HEK293T (cell line): ENCODE measurements at regions not wholly inside any gene's neighbourhood (a gene's known extent, or its start where the extent isn't known, plus 50 kb on each side); places are given as distances from the start of the nearest gene placed in this dataset.

Experiments used
- CTCF ChIA-PET: fragments of 350-600 bp; formaldehyde crosslinking; extraction: SDS; loops from one replicate; lab custom pipeline; 2021; ENCODE audit warnings: antibody characterized with exemption, inconsistent platforms; lab: Yijun Ruan, JAX
- POLR2A ChIA-PET: fragments of 350-600 bp; formaldehyde crosslinking; extraction: SDS; loops from one replicate; lab custom pipeline; 2020; ENCODE audit warnings: antibody characterized with exemption, inconsistent platforms; lab: Yijun Ruan, JAX
- DNase-seq: peaks from one replicate; pipeline ENCODE4 v3.0.0; 2012; ENCODE audit warnings: mixed read lengths; ENCODE audit errors: extremely low spot score
- ARNT ChIP-seq: fragments of 450-650 bp; IDR thresholded peaks from 2 replicates; pipeline ENCODE4 v1.6.1; 2017; ENCODE audit warnings: mild to moderate bottlenecking
- BHLHE40 ChIP-seq: fragments of 450-650 bp; IDR thresholded peaks from 2 replicates; pipeline ENCODE4 v1.6.1; 2016; ENCODE audit warnings: mild to moderate bottlenecking, moderate library complexity, borderline replicate concordance
- CTBP1 ChIP-seq: fragments of 450-650 bp; IDR thresholded peaks from 2 replicates; pipeline ENCODE4 v1.6.1; 2016; ENCODE audit warnings: borderline replicate concordance
- ELF4 ChIP-seq: fragments of 450-650 bp; IDR thresholded peaks from 2 replicates; pipeline ENCODE4 v1.6.1; 2017; ENCODE audit warnings: antibody characterized with exemption
- FOXA1 ChIP-seq: fragments of 450-650 bp; IDR thresholded peaks from 2 replicates; pipeline ENCODE4 v1.6.1; 2016; ENCODE audit warnings: mild to moderate bottlenecking
- FOXK2 ChIP-seq: fragments of 450-650 bp; IDR thresholded peaks from 2 replicates; pipeline ENCODE4 v1.6.1; 2016; ENCODE audit warnings: mild to moderate bottlenecking
- FOXM1 ChIP-seq: fragments of 450-650 bp; IDR thresholded peaks from 2 replicates; pipeline ENCODE4 v1.6.1; 2017; ENCODE audit warnings: mild to moderate bottlenecking, borderline replicate concordance
- HDGF ChIP-seq: fragments of 450-650 bp; IDR thresholded peaks from 2 replicates; pipeline ENCODE4 v1.6.1; 2017; ENCODE audit warnings: antibody characterized with exemption, borderline replicate concordance
- L3MBTL2 ChIP-seq: fragments of 450-650 bp; conservative IDR thresholded peaks from 2 replicates; pipeline ENCODE4 v1.6.1; 2016; ENCODE audit warnings: mild to moderate bottlenecking
- LEF1 ChIP-seq: fragments of 450-650 bp; IDR thresholded peaks from 2 replicates; pipeline ENCODE4 v1.6.1; 2017; ENCODE audit warnings: mild to moderate bottlenecking, borderline replicate concordance
- NFRKB ChIP-seq: fragments of 450-650 bp; IDR thresholded peaks from 2 replicates; pipeline ENCODE4 v1.6.1; 2016; ENCODE audit warnings: mild to moderate bottlenecking, moderate library complexity
- SP1 ChIP-seq: fragments of 450-650 bp; IDR thresholded peaks from 2 replicates; pipeline ENCODE4 v1.6.1; 2017
- SUZ12 ChIP-seq: fragments of 450-650 bp; IDR thresholded peaks from 2 replicates; pipeline ENCODE4 v1.6.1; 2016; ENCODE audit warnings: mild to moderate bottlenecking
- TARDBP ChIP-seq: fragments of 450-650 bp; IDR thresholded peaks from 2 replicates; pipeline ENCODE4 v1.6.1; 2016
- ZNF384 ChIP-seq: fragments of 450-650 bp; IDR thresholded peaks from 2 replicates; pipeline ENCODE4 v1.6.1; 2016
- TF ChIP-seq, protein P1 (sequence below): fragments of 450-650 bp; IDR thresholded peaks from 2 replicates; pipeline ENCODE4 v1.6.1; 2016

DNA sequence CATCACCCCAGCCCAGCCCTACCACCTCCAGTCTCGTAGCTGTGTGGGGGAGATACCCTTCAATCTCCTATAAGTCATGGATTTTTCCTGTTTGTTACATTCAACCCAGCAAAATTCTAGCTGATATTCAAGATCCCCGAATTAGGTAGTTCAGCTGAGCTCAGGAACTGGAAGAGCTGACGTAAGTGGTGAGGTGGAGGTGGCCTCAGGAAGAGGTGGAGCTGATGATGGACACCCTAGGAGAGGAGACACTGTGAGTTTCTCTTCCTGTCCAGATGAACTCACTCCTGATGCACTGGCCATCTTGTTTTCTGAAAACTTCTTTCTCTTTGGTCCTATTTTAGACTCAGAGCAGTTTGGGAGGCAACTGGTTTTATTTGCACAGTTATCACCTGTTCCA lies 90.5 kb upstream of the PITRM1 start:
- ChIA-PET CTCF (no interaction called here), POLR2A (no interaction called here)
- TF ChIP-seq ZNF384 (no peak), FOXK2 (no peak), FOXA1 (no peak), FOXM1 (no peak), L3MBTL2 (no peak), SP1 (no peak), CTBP1 (no peak), NFRKB (no peak), TARDBP (no peak), HDGF (no peak), LEF1 (no peak), ELF4 (no peak), ARNT (no peak), SUZ12 (no peak), BHLHE40 (no peak)
- TF ChIP-seq, protein P1, sequence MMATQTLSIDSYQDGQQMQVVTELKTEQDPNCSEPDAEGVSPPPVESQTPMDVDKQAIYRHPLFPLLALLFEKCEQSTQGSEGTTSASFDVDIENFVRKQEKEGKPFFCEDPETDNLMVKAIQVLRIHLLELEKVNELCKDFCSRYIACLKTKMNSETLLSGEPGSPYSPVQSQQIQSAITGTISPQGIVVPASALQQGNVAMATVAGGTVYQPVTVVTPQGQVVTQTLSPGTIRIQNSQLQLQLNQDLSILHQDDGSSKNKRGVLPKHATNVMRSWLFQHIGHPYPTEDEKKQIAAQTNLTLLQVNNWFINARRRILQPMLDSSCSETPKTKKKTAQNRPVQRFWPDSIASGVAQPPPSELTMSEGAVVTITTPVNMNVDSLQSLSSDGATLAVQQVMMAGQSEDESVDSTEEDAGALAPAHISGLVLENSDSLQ: no peak
- DNase-seq: no peak

DNA sequence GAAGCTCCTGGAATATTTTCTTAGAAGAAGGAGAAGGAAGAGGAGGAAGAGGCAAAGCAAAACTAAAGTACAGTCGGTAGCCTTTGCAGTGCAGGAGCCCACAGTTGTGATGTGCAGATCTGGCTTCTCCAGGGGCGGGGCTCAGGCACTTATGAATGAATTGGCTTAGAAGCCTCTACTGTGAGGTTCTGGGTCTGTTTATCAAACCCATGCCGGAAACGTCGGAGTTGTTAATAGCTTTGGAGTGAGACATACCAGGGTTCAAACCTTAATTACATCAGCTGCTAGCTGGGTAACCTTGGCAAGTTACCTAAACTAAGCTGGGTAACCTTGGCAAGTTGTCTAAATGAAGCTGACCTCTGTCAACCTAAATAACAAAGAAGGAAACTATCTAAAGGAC lies 89.3 kb upstream of the PITRM1 start:
- DNase-seq: no peak
- ChIA-PET POLR2A (no interaction called here), CTCF (no interaction called here)
- TF ChIP-seq L3MBTL2: no peak
- TF ChIP-seq HDGF: no peak
- no peak for TF ChIP-seq ARNT
- TF ChIP-seq CTBP1: no peak
- TF ChIP-seq ELF4: no peak
- TF ChIP-seq NFRKB: no peak

DNA sequence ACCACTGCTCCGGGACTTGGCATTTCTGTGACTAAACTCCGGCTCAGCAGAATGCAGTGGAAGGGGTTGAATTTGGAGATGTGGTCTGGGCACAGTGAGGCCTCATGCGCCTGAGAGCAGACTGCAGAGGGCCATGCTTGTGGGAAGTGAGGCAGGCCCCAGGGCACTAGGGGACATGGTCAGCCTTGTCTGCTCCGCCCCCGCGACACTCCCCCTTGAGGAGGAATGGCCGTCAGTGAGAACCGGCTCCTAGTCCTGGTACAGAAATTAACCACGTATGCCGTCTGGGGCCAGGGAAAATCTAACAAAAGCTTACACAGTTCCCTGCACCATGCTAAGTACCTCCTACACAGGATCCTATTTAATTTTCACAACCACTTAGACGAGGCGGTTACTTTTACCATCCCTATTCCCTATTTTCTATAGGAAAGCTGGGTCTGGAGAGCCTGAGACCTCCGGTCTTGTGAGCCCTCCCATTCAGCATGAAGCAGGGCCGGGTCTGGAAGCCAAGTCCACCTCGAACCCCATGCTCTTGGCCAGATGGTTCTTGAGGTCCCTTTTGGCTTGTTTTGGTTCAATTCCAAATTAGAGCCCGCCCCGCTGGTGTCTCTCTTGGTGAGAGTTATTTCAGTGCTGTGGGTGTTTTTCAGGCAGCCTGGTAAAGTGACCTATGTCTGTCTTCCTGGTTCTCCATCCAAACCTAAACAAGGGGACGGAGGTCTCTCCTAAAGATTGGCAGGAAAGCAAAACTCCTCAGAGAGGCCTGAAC lies 87.7 kb upstream of the PITRM1 start:
- TF ChIP-seq ZNF384 (no peak), FOXK2 (no peak), SUZ12 (no peak), HDGF (no peak), SP1 (no peak), LEF1 (no peak), L3MBTL2 (no peak), BHLHE40 (no peak), ELF4 (no peak), CTBP1 (no peak)
- TF ChIP-seq, protein P1: no peak
- ChIA-PET POLR2A (no interaction called here), CTCF (no interaction called here)
- no peak for DNase-seq

GRCh38 chr10:3259499-3259898 lies 86.9 kb upstream of the PITRM1 start:
- ChIA-PET CTCF (interaction anchor here (0.7 kb wide), 1 partner anchor 13 kb away, joined by 8 read pairs; no protein-coding TSS in a partner anchor), POLR2A (no interaction called here)
- TF ChIP-seq FOXM1 (no peak), ARNT (no peak), L3MBTL2 (no peak), FOXA1 (no peak), BHLHE40 (no peak), ELF4 (no peak), HDGF (no peak), SP1 (no peak), TARDBP (no peak), LEF1 (no peak), ZNF384 (no peak), FOXK2 (no peak), NFRKB (no peak), CTBP1 (no peak), SUZ12 (no peak)
- TF ChIP-seq, protein P1: no peak
- DNase-seq: no peak

GRCh38 chr10:3258394-3258793 lies 85.8 kb upstream of the PITRM1 start:
- DNase-seq: no peak
- ChIA-PET POLR2A (no interaction called here), CTCF (no interaction called here)
- no peak for TF ChIP-seq FOXA1
- no peak for TF ChIP-seq FOXM1
- TF ChIP-seq FOXK2: no peak
- TF ChIP-seq LEF1: no peak
- no peak for TF ChIP-seq TARDBP
- TF ChIP-seq, protein P1: no peak
- TF ChIP-seq CTBP1: no peak
- TF ChIP-seq NFRKB: no peak
- TF ChIP-seq SP1: no peak
- TF ChIP-seq ELF4: no peak
- TF ChIP-seq BHLHE40: no peak
- TF ChIP-seq ARNT: no peak
- no peak for TF ChIP-seq HDGF
- no peak for TF ChIP-seq SUZ12
- no peak for TF ChIP-seq L3MBTL2
- no peak for TF ChIP-seq ZNF384

DNA sequence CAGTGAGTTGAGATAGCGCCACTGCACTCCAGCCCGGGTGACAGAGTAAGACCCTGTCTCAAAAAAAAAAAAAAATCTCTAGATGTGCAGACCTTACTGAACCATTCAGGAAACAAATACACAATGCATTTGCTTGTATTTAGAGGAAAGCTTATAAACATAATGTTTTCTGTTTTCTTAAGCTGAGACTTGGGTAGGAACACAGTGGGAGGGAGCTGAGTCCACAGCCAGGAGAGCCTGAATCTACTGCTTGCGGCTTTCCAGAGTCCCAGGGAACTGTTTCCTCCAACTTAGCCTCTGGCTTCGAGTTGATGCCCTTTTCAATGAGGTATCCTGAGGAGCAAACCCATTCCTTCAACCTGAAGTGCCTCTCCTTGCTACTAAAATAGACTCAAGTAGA lies 83.0 kb upstream of the PITRM1 start:
- ChIA-PET CTCF (no interaction called here), POLR2A (no interaction called here)
- TF ChIP-seq HDGF (no peak), FOXK2 (no peak), L3MBTL2 (no peak), ZNF384 (no peak), TARDBP (no peak), ARNT (no peak), FOXA1 (no peak), FOXM1 (no peak), SP1 (no peak), CTBP1 (no peak), NFRKB (no peak), LEF1 (no peak), BHLHE40 (no peak), ELF4 (no peak), SUZ12 (no peak)
- TF ChIP-seq, protein P1: no peak
- no peak for DNase-seq
